Stimulated activated CD8-positive, alpha-beta memory T cell treated with anti-CD3 and anti-CD28 coated beads, Interleukin-7, amount 100 ng/mL, for 24 hours (primary cell): ENCODE measurements at regions not wholly inside any gene's neighbourhood (a gene's known extent, or its start where the extent isn't known, plus 50 kb on each side); places are given as distances from the start of the nearest gene placed in this dataset.

Source experiments
- DNase-seq: peaks from one replicate; pipeline ENCODE4 v3.0.0-alpha.2; 2020; ENCODE audit warnings: low read depth

- no peak for DNase-seq
Measured at GRCh38 chr16:72502594-72503005, 330.6 kb upstream of the PMFBP1 start.

DNA sequence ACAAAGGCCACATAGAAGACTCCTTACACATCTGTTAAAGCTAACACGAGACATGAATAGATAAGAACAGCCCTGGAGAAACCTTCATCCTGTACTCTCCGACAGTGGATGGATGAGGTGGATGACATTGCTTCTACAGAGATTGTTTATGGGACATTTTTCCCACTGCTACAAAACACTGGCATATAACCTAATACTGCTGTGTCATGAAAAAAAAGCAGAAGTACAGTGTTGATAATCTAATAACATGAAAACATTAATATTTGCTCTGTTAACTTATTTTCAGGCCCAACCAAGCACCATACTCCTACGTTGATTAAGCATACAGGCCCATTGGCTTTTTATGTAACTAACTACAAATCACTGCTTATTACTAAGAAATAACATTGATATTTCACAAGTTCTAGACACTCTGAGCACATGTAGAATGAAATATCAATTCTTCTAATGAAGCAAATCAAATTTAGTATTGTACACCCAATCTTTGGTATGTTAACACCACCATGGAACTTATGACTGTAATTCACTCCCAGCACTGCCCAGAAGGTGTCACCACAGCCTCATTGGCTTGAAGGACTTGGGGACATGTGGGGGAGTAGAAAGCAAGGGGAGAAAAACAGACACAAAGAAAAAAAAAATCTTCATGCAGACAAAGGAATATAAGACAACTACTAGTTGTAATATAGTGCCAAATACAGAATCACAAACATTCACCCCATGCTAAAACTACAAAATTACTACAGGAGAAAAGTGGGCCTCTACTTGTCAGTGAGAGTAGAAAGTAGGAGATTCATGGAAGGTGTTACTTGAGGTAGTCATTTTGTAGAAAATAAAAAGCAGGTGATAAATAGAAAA, 330.0 kb upstream of the PMFBP1 start:
- DNase-seq, result no peak

GRCh38 chr16:72500545-72500944, 328.6 kb upstream of the PMFBP1 start:
- DNase-seq, result no peak

- DNase-seq, result no peak
Measured at GRCh38 chr16:72493716-72494415, 321.9 kb upstream of the PMFBP1 start.

- no peak for DNase-seq
Measured at GRCh38 chr16:72487283-72487682, 315.3 kb upstream of the PMFBP1 start.

- DNase-seq, result no peak
Measured at GRCh38 chr16:72482695-72483094, 310.7 kb upstream of the PMFBP1 start.

DNA sequence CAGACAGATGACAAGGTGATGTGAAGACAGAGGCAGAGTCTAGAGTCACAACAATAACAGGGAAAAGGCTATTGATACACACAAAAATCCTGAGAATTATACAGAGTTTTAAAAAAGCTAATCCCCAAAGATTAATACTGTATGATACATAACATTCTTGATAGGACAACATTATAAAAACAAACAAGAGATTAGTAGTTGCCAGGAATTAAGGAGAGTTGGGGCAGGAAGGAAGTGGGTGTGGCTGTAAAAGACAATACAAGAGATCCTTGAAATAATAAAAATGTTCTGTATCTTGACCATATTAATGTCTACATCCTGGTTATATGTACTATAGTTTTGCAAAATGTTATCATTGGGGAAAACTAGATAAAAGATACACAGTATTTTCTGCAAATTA, 309.5 kb upstream of the PMFBP1 start:
- no peak for DNase-seq

GRCh38 chr16:72480911-72481310, 309.0 kb upstream of the PMFBP1 start:
- no peak for DNase-seq

GRCh38 chr16:72475688-72476087, 303.7 kb upstream of the PMFBP1 start:
- no peak for DNase-seq

GRCh38 chr16:72474501-72475123, 302.7 kb upstream of the PMFBP1 start:
- DNase-seq, result no peak

DNA sequence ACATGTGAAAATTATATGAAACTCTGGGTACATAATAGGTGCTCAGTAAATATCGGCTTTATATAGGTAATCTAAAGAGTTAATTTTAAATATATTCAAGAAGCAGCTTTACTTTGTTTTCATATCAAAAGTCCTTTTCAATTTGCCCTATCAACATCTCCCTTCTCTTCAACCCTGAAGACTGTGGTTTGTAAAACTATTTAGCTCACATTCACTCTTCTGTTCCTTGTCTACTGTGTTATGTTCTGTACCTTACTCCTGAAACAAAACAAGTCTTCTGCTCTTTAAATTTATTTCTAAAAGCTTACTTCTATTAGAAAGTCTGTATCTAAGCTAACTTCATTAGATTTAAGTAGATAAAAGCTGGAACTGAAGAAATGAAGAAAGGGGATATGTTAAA, 301.7 kb upstream of the PMFBP1 start:
- DNase-seq, result no peak

DNA sequence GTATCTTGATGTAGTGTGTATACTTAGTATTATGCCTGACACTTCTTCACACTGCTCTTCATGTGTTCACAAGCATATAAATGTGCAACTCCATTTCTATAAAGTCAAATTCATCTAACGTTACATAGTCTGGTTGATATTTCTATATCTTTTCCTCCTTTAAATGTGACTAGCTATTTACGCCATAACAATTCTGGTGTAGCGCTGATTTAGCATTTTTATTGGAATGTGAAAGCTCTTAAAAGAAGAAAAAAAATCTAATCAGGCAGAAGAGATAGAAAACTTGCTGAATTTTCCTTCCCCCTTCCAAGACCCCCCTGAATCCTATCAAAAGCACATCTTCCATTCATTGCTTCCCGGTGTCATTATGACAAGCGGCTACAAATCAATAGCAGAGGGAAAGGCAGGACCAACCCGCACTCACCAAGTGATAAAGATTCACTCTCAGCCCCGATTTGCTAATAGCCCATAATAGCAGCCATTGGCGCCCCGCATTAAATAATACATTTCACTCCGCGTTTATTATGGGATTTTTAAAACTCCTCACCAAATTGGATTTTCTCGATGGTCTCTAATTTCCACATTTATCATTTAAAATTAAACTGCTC, 299.5 kb upstream of the PMFBP1 start:
- DNase-seq, result no peak

DNA sequence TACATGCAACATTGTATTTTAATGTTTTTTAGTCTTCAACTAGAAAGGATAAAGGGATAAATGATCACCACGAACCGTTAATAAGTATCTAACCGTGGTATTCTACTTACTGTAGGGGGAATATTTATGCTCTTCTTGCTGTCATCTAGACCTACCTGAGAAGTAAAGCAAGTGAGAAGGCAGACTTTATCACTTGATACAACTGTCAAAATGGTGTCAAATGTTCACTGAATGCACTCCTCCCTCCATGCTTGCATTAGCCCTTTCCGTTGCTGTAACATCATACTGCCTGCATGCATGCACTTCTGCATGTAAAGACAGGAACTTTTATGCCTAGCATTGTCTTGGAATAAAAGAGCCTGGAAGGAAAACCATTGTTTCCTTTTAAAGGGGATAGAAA, 298.6 kb upstream of the PMFBP1 start:
- DNase-seq, result no peak

- DNase-seq, result no peak
Measured at GRCh38 chr16:72469932-72470331, 298.0 kb upstream of the PMFBP1 start.

DNA sequence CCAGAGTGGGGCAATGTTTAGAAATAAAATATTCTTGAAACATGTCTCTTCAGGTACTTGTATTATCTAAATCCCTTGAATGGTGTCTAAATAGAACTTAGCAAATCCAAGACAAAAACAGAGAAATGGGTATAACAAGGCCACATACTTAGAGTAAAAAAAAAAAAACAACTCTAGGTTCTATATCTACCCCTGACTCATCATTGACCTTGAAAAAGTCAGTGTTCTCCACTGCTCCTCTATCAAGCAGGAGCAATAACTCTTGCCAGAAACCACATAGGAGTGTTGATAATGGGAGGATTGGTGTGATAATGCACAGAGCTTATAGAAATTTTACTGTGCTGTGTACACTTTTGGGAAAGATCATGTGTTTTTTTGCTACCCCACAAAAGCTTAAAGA, 296.6 kb upstream of the PMFBP1 start:
- no peak for DNase-seq

DNA sequence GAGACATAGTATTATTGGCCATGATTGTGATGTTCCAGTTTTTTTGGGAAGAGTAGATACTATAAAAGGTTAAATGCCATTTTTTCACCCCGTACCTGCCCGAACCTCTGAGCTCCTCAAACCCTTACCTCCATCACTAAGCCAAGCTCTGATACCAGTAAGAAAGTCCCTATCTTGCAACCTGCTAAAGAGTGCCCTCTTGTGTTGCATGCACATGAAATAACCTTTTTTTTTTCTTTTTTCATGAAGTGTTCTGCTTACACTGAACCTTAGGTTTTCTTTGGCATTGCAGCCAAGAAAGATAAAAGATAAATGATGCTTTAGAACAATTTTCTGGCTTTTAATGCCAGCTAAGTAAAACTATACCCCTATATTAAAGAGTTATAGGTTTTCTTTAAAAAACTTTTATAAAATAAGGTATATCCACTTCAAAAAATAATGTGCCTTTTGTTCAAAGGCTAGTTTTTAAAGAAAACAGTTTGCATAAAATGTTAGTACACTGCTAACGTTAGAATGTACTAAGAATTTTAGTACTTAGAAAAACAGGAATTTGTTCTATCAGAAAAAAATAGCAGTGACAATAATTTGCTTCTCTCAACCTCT, 295.3 kb upstream of the PMFBP1 start:
- no peak for DNase-seq

DNA sequence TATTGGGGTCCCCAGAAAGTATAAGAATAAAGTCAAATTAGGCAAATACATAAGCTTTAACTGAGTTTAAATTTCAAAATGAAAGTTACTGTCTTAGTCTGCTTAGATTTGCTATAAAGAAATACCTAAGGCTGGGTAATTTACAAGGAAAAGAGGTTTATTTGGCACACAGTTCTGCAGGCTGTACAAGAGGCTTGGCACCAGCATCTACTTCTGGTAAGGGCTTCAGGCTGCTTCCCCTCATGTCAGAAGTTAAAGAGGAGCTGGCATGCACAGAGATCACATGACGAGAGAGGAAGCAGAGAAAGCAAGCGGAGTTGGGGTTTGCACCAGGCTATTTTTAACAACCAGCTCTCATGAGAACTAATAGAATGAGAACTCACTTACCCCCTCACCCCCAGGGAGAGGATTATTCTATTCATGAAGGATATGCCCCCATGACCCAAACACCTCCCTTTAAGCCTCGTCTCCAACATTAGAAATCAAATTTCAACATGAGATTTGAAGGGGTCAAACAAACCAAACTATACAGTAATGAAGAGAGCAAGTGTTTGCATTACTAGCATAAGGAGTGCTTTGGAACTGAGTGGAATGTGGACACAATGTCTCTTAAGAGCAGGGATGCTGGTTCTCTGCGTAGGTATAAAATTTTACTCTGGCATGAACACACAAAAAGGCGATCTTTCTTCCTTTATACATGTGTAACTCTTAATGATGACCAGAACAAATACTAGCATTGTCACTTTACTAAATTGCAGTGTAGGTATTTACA, 292.8 kb upstream of the PMFBP1 start:
- no peak for DNase-seq

DNA sequence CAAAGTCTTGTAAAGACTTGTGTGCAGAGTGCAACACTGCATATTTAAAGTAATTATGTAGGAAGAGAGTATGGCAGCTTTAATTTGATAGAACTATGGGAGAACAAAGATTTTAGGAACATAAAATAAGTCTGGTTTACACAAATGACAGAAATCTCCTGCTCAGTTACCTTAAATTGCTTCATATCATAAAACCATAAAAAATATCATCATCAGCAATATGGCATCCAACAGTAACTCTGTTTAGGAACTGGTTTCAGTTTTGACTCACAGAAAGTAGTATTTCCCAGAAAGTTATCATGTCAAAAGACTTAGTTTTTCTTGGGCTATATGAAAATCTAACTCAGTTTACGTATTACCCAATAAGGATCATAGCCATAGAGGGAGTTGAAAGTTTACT, 292.1 kb upstream of the PMFBP1 start:
- DNase-seq, result no peak

- no peak for DNase-seq
Measured at GRCh38 chr16:72458035-72458434, 286.1 kb upstream of the PMFBP1 start.

GRCh38 chr16:72457243-72457940, 285.4 kb upstream of the PMFBP1 start:
- DNase-seq, result no peak
